PC-9 (cell line): ENCODE measurements at regions not wholly inside any gene's neighbourhood (a gene's known extent, or its start where the extent isn't known, plus 50 kb on each side); places are given as distances from the start of the nearest gene placed in this dataset.
"Not testable (repeated sequence)": the region's sequence is repeated elsewhere in the genome, so short reads cannot be mapped to it uniquely, and the experiment has no call there.

ENCODE experiments used
- BruUV-seq: library from RNA; stranded (reverse); fragments of 400-500 nt; replicated peaks from 2 replicates; lab custom pipeline; 2021; lab: Mats Ljungman, UMichigan
- CTCF ChIA-PET: fragments of 300-600 bp; sonication (Branson Sonifier 250); formaldehyde crosslinking; loops from one replicate; lab custom pipeline; 2022; ENCODE audit warnings: antibody characterized with exemption; lab: Charles Lee
- POLR2A ChIA-PET: fragments of 300-600 bp; sonication (Branson Sonifier 250); formaldehyde crosslinking; loops from one replicate; lab custom pipeline; 2022; ENCODE audit warnings: antibody characterized with exemption; ENCODE audit not compliant: unreplicated experiment; lab: Charles Lee
- DNase-seq, 2 experiments: peaks; one replicate each; pipeline versions ENCODE4 v3.0.0 to v3.0.0-alpha.2; 2015 to 2022; ENCODE audit warnings: mixed read lengths in 1 of 2
- H2AFZ ChIP-seq: fragments of 200-600 bp; sonication (generic); 2 replicates; pipeline ENCODE4 v1.8.1; 2017; ENCODE audit warnings: antibody characterized with exemption
- H3F3A ChIP-seq: fragments of 200-600 bp; sonication (generic); 2 replicates; pipeline ENCODE4 v1.8.1; 2017; ENCODE audit warnings: antibody characterized with exemption, mild to moderate bottlenecking, low read depth; ENCODE audit not compliant: insufficient read depth
- H3K27ac ChIP-seq: fragments of 200-600 bp; sonication (generic); 2 replicates; pipeline ENCODE4 v1.6.1; 2016; ENCODE audit warnings: mixed run types
- H3K27me3 ChIP-seq: fragments of 200-600 bp; sonication (generic); 2 replicates; pipeline ENCODE4 v1.6.1; 2016; ENCODE audit warnings: low read depth, mixed run types; ENCODE audit not compliant: insufficient read depth
- H3K36me3 ChIP-seq: fragments of 200-600 bp; sonication (generic); 2 replicates; pipeline ENCODE4 v1.6.1; 2016; ENCODE audit warnings: low read depth, mixed run types
- H3K4me1 ChIP-seq: fragments of 200-600 bp; sonication (generic); replicated peaks from 2 replicates; pipeline ENCODE4 v1.6.1; 2016; ENCODE audit warnings: mixed run types; ENCODE audit not compliant: insufficient read depth
- H3K4me2 ChIP-seq: fragments of 200-600 bp; sonication (generic); 2 replicates; pipeline ENCODE4 v1.6.1; 2017; ENCODE audit warnings: mixed run types
- H3K4me3 ChIP-seq: fragments of 200-600 bp; sonication (generic); 2 replicates; pipeline ENCODE4 v1.6.1; 2016; ENCODE audit warnings: mixed run types
- H3K79me2 ChIP-seq: fragments of 200-600 bp; sonication (generic); 2 replicates; pipeline ENCODE4 v1.6.1; 2017; ENCODE audit warnings: low read depth, mixed run types
- H3K9me2 ChIP-seq: fragments of 200-600 bp; sonication (generic); 2 replicates; pipeline ENCODE4 v1.8.1; 2017; ENCODE audit warnings: mild to moderate bottlenecking; ENCODE audit not compliant: insufficient read depth
- H3K9me3 ChIP-seq: fragments of 200-600 bp; sonication (generic); 2 replicates; pipeline ENCODE4 v1.8.1; 2016; ENCODE audit warnings: low read depth; ENCODE audit not compliant: insufficient read depth
- H4K20me1 ChIP-seq: fragments of 200-600 bp; sonication (generic); 2 replicates; pipeline ENCODE4 v1.8.1; 2017; ENCODE audit not compliant: insufficient read depth
- CTCF ChIP-seq: fragments of 200-600 bp; sonication (generic); conservative IDR thresholded peaks from 2 replicates; pipeline ENCODE4 v1.6.1; 2017; ENCODE audit warnings: mixed run types, antibody characterized with exemption, mild to moderate bottlenecking, moderate library complexity
- EZH2 ChIP-seq: fragments of 200-600 bp; sonication (generic); IDR thresholded peaks from 2 replicates; pipeline ENCODE4 v1.8.0; 2017; ENCODE audit warnings: antibody characterized with exemption, low read depth
- intact Hi-C: fragments of 100-400 bp; cut with micrococcal nuclease; formaldehyde crosslinking; loops from one replicate; pipeline ENCODE4 v1.10.0; 2022; ENCODE audit not compliant: unreplicated experiment

- H2AFZ ChIP-seq, H3K4me1 ChIP-seq, H3K27ac ChIP-seq, POLR2A ChIA-PET, H3K9me3 ChIP-seq, H4K20me1 ChIP-seq, H3K4me2 ChIP-seq, H3K79me2 ChIP-seq, intact Hi-C loops, H3K9me2 ChIP-seq, H3K4me3 ChIP-seq, H3F3A ChIP-seq, H3K36me3 ChIP-seq, BruUV-seq, DNase-seq: not testable (repeated sequence)
- peaks cover 43% of the 10 kb centered on the region for H3K27me3 ChIP-seq
- CTCF ChIA-PET: interaction anchor here (0.9 kb wide), 1 partner anchor 550 kb away, joined by 3 read pairs; no protein-coding TSS in a partner anchor
Observed at GRCh38 chr22:44635567-44635966, 66.4 kb upstream of the PRR5 start.

GRCh38 chr22:44634426-44635321 is 67.3 kb upstream of the PRR5 start:
- H3K27ac ChIP-seq: no peak overlapping the region
- H3K4me2 ChIP-seq: no peak overlapping the region
- no peaks in the 10 kb centered on the region for H4K20me1 ChIP-seq
- TF ChIP-seq CTCF (no peak), EZH2 (no peak)
- no peaks in the 10 kb centered on the region for H3K36me3 ChIP-seq
- no peaks in the 10 kb centered on the region for H3K79me2 ChIP-seq
- DNase-seq: no peak
- no peak overlapping the region for H3K4me3 ChIP-seq
- H3K27me3 ChIP-seq: peaks cover 49% of the 10 kb centered on the region
- no peaks in the 10 kb centered on the region for H3K9me3 ChIP-seq
- no TSS peak for BruUV-seq
- ChIA-PET POLR2A (no interaction called here), CTCF (no interaction called here)
- no peaks in the 10 kb centered on the region for H3F3A ChIP-seq
- H2AFZ ChIP-seq: no peak overlapping the region
- H3K4me1 ChIP-seq: no peaks in the 10 kb centered on the region
- intact Hi-C loops: no loop called here
- no peaks in the 10 kb centered on the region for H3K9me2 ChIP-seq

- TF ChIP-seq CTCF (no peak), EZH2 (no peak)
- H3K4me1 ChIP-seq: no peaks in the 10 kb centered on the region
- no peaks in the 10 kb centered on the region for H4K20me1 ChIP-seq
- H3K79me2 ChIP-seq: no peaks in the 10 kb centered on the region
- no peaks in the 10 kb centered on the region for H3K9me3 ChIP-seq
- no peaks in the 10 kb centered on the region for H3K36me3 ChIP-seq
- H2AFZ ChIP-seq: no peak overlapping the region
- intact Hi-C loops: no loop called here
- no TSS peak for BruUV-seq
- H3K4me2 ChIP-seq: no peak overlapping the region
- H3K27me3 ChIP-seq: peaks cover 46% of the 10 kb centered on the region
- H3K27ac ChIP-seq: no peak overlapping the region
- ChIA-PET POLR2A (no interaction called here), CTCF (no interaction called here)
- no peak for DNase-seq
- H3F3A ChIP-seq: no peaks in the 10 kb centered on the region
- H3K4me3 ChIP-seq: no peak overlapping the region
- no peaks in the 10 kb centered on the region for H3K9me2 ChIP-seq
Observed at GRCh38 chr22:44633647-44634046, 68.4 kb upstream of the PRR5 start.
